Lung (tissue), 11 donors: ENCODE measurements at regions not wholly inside any gene's neighbourhood (a gene's known extent, or its start where the extent isn't known, plus 50 kb on each side); places are given as distances from the start of the nearest gene placed in this dataset.
"Not testable (repeated sequence)": the region's sequence is repeated elsewhere in the genome, so short reads cannot be mapped to it uniquely, and the experiment has no call there.

Source experiments
- ATAC-seq: fragments of 200-7000 bp; cut with Tn5 transposase; one replicate; pipeline ENCODE4 v1.9.1; 2020; ENCODE audit warnings: moderate number of reproducible peaks; ENCODE audit not compliant: insufficient read depth, low FRiP score
- DNase-seq, 3 donors: peaks; one replicate each; pipeline ENCODE4 v3.0.0-alpha.2; 2013 to 2017
- H3K27ac ChIP-seq, 2 donors: one replicate each; pipeline ENCODE4 v1.5.1; 2013; ENCODE audit warnings: mild to moderate bottlenecking in 2 of 2, moderate library complexity in 2 of 2, control low read depth in 1 of 2, inconsistent platforms in 1 of 2, low read depth in 1 of 2, low read length in 1 of 2
- H3K27me3 ChIP-seq, 3 donors: one replicate each; pipeline ENCODE4 v1.5.1; 2013; ENCODE audit warnings: low read length in 2 of 3; ENCODE audit not compliant: control insufficient read depth in 3 of 3, insufficient read depth in 3 of 3
- H3K36me3 ChIP-seq, 4 donors: one replicate each; pipeline ENCODE4 v1.5.1; 2013; ENCODE audit warnings: low read length in 4 of 4, mild to moderate bottlenecking in 1 of 4, moderate library complexity in 1 of 4; ENCODE audit not compliant: control insufficient read depth in 4 of 4, insufficient read depth in 4 of 4
- H3K4me1 ChIP-seq, 5 donors: one replicate each; pipeline ENCODE4 v1.5.1; 2013; ENCODE audit warnings: low read length in 5 of 5, mild to moderate bottlenecking in 2 of 5, moderate library complexity in 1 of 5; ENCODE audit not compliant: control insufficient read depth in 5 of 5, insufficient read depth in 5 of 5
- H3K4me3 ChIP-seq: one replicate; pipeline ENCODE4 v1.5.1; 2013; ENCODE audit warnings: mild to moderate bottlenecking, control low read depth, moderate library complexity
- H3K9ac ChIP-seq, 2 donors: one replicate each; pipeline ENCODE4 v1.5.1; 2013; ENCODE audit warnings: low read length in 2 of 2, control low read depth in 1 of 2; ENCODE audit not compliant: insufficient read depth in 1 of 2
- H3K9me3 ChIP-seq, 4 donors: one replicate each; pipeline ENCODE4 v1.5.1; 2013; ENCODE audit warnings: low read length in 3 of 4, mild to moderate bottlenecking in 1 of 4, moderate library complexity in 1 of 4; ENCODE audit not compliant: control insufficient read depth in 4 of 4, insufficient read depth in 3 of 4
- CTCF ChIP-seq: IDR thresholded peaks from 2 replicates; pipeline ENCODE4 v1.5.1; 2012; ENCODE audit warnings: mild to moderate bottlenecking; ENCODE audit errors: control extremely low read depth, extremely low read depth
- WGBS, 2 donors: extraction: QIAGEN DNeasy Blood & Tissue Kit; methylation state at CpG; one replicate each; pipeline ENCODE4 v1.1.7; 2013; 5-methylcytosine and 5-hydroxymethylcytosine counted together
- donor health status: control.
- donor health status: control.
- donor health status: Bipolar disorder and iron deficiency.
- donor health status: healthy.
- donor health status: DM: yes; HTN: yes; CAD: no.

GRCh38 chr2:13696601-13697000 is 935.9 kb upstream of the LRATD1 start:
- H3K27ac ChIP-seq: no peak overlapping the region
- H3K4me3 ChIP-seq: no peak overlapping the region
- H3K9ac ChIP-seq: no peak overlapping the region
- 86 to 90% methylated on average over 5 of the region's 5 CpGs for WGBS, 2 donors
- no peaks in the 10 kb centered on the region for H3K36me3 ChIP-seq
- TF ChIP-seq CTCF: no peak
- ATAC-seq: no peak
- H3K27me3 ChIP-seq: no peaks in the 10 kb centered on the region
- no peak for DNase-seq
- no peaks in the 10 kb centered on the region for H3K9me3 ChIP-seq
- peaks cover 0 to 6% (median 0%) of the 10 kb centered on the region in 5 donors for H3K4me1 ChIP-seq

- DNase-seq (no peak), ATAC-seq (no peak)
- Histone ChIP-seq H3K9me3 (no peaks in the 10 kb centered on the region), H3K4me1 (peaks cover 0 to 9% (median 0%) of the 10 kb centered on the region in 5 donors), H3K36me3 (no peaks in the 10 kb centered on the region), H3K27ac (no peak overlapping the region), H3K9ac (no peak overlapping the region), H3K4me3 (no peak overlapping the region), H3K27me3 (no peaks in the 10 kb centered on the region)
- no peak for TF ChIP-seq CTCF
- 47 to 62% methylated on average over 1 of the region's 1 CpG for WGBS, 2 donors
Measured at GRCh38 chr2:13698847-13699246, 933.7 kb upstream of the LRATD1 start.

GRCh38 chr2:13699939-13700338 is 932.6 kb upstream of the LRATD1 start:
- not testable (repeated sequence) for ATAC-seq, H3K36me3 ChIP-seq, H3K27ac ChIP-seq, H3K9ac ChIP-seq, H3K9me3 ChIP-seq, H3K4me3 ChIP-seq, DNase-seq, H3K27me3 ChIP-seq, H3K4me1 ChIP-seq
- WGBS, 2 donors: 61 to 67% methylated on average over 4 of the region's 4 CpGs

GRCh38 chr2:13711154-13711553 is 921.4 kb upstream of the LRATD1 start:
- Histone ChIP-seq H3K27ac (no peak overlapping the region), H3K36me3 (no peaks in the 10 kb centered on the region), H3K4me1 (no peaks in the 10 kb centered on the region), H3K4me3 (no peak overlapping the region), H3K9me3 (no peaks in the 10 kb centered on the region), H3K9ac (no peak overlapping the region), H3K27me3 (no peaks in the 10 kb centered on the region)
- DNase-seq (no peak), ATAC-seq (no peak)
- WGBS, 2 donors: 78 to 88% methylated on average over 2 of the region's 2 CpGs
- no peak for TF ChIP-seq CTCF
